ENCODE measurements at regions not wholly inside any gene's neighbourhood (a gene's known extent, or its start where the extent isn't known, plus 50 kb on each side); places are given as distances from the start of the nearest gene placed in this dataset.

GRCh38 chr16:86428729-86429517 is 81.4 kb upstream of the FOXF1 start:
- no peak for DNase-seq (ENCODE audit: low spot score)
- TF ChIP-seq CTCF (conservative IDR thresholded peaks at IDR 0.05; ENCODE audit: low read depth), result no peak
- no peak overlapping the region for H3K27ac ChIP-seq
- POLR2A ChIA-PET (ENCODE audit: low non-redundant PET), result interaction anchor here (0.6 kb wide), 1 partner anchor 25 kb away, joined by 3 read pairs; no protein-coding TSS in a partner anchor
- CTCF ChIA-PET, result interaction anchor here (0.6 kb wide), 1 partner anchor 1579 kb away, joined by 3 read pairs; no protein-coding TSS in a partner anchor

- CTCF ChIA-PET, result no interaction called here
- no peak overlapping the region for H3K27ac ChIP-seq
- no peak for TF ChIP-seq CTCF (conservative IDR thresholded peaks at IDR 0.05; ENCODE audit: low read depth)
- DNase-seq (ENCODE audit: low spot score), result no peak
- POLR2A ChIA-PET (ENCODE audit: low non-redundant PET), result interaction anchor here (0.6 kb wide), 1 partner anchor 26 kb away, joined by 3 read pairs; no protein-coding TSS in a partner anchor
Measured at GRCh38 chr16:86429663-86430062, 80.7 kb upstream of the FOXF1 start.

GRCh38 chr16:86430814-86431213 is 79.5 kb upstream of the FOXF1 start:
- no peak for DNase-seq (ENCODE audit: low spot score)
- ChIA-PET CTCF (no interaction called here), POLR2A (ENCODE audit: low non-redundant PET) (no interaction called here)
- no peak overlapping the region for H3K27ac ChIP-seq
- no peak for TF ChIP-seq CTCF (conservative IDR thresholded peaks at IDR 0.05; ENCODE audit: low read depth)

GRCh38 chr16:86431540-86431939 is 78.8 kb upstream of the FOXF1 start:
- no peak overlapping the region for H3K27ac ChIP-seq
- POLR2A ChIA-PET (ENCODE audit: low non-redundant PET), result no interaction called here
- CTCF ChIA-PET, result interaction anchor here (0.6 kb wide), 1 partner anchor 10 kb away, joined by 3 read pairs; no protein-coding TSS in a partner anchor
- no peak for TF ChIP-seq CTCF (conservative IDR thresholded peaks at IDR 0.05; ENCODE audit: low read depth)
- no peak for DNase-seq (ENCODE audit: low spot score)

GRCh38 chr16:86432048-86432447 is 78.3 kb upstream of the FOXF1 start:
- ChIA-PET POLR2A (ENCODE audit: low non-redundant PET) (no interaction called here), CTCF (interaction anchor here (0.6 kb wide), 1 partner anchor 9 kb away, joined by 3 read pairs; no protein-coding TSS in a partner anchor)
- no peak for TF ChIP-seq CTCF (conservative IDR thresholded peaks at IDR 0.05; ENCODE audit: low read depth)
- H3K27ac ChIP-seq, result no peak overlapping the region
- no peak for DNase-seq (ENCODE audit: low spot score)

- CTCF ChIA-PET, result no interaction called here
- no peak for TF ChIP-seq CTCF (conservative IDR thresholded peaks at IDR 0.05; ENCODE audit: low read depth)
- POLR2A ChIA-PET (ENCODE audit: low non-redundant PET), result no interaction called here
- DNase-seq (ENCODE audit: low spot score), result no peak
- H3K27ac ChIP-seq, result no peak overlapping the region
Measured at GRCh38 chr16:86432691-86433090, 77.6 kb upstream of the FOXF1 start.
